ENCODE measurements at regions not wholly inside any gene's neighbourhood (a gene's known extent, or its start where the extent isn't known, plus 50 kb on each side); places are given as distances from the start of the nearest gene placed in this dataset.
"Not testable (repeated sequence)": the region's sequence is repeated elsewhere in the genome, so short reads cannot be mapped to it uniquely, and the experiment has no call there.

- no peak overlapping the region for H3K27ac Mint-ChIP-seq
- CTCF ChIA-PET = no interaction called here
- peaks cover 2% of the 10 kb centered on the region for H3K9me3 Mint-ChIP-seq
- no peak for DNase-seq
- no peaks in the 10 kb centered on the region for H3K36me3 Mint-ChIP-seq (ENCODE audit: low read depth)
- intact Hi-C loops (cut with micrococcal nuclease) = no loop called here
- H3K27me3 Mint-ChIP-seq (ENCODE audit: low read depth) = no peaks in the 10 kb centered on the region
- H3K4me3 Mint-ChIP-seq = no peak overlapping the region
- no peaks in the 10 kb centered on the region for H3K4me1 Mint-ChIP-seq (ENCODE audit: low read depth)
Observed at GRCh38 chr4:167787231-167787630, 305.1 kb upstream of the ANXA10 start.

GRCh38 chr4:167802463-167803212 is 289.7 kb upstream of the ANXA10 start:
- Mint-ChIP-seq H3K27ac (no peak overlapping the region), H3K9me3 (no peaks in the 10 kb centered on the region), H3K4me3 (no peak overlapping the region), H3K4me1 (ENCODE audit: low read depth) (no peaks in the 10 kb centered on the region), H3K27me3 (ENCODE audit: low read depth) (no peaks in the 10 kb centered on the region), H3K36me3 (ENCODE audit: low read depth) (no peaks in the 10 kb centered on the region)
- CTCF ChIA-PET = no interaction called here
- intact Hi-C loops (cut with micrococcal nuclease) = no loop called here
- DNase-seq = no peak

- Mint-ChIP-seq H3K4me1 (ENCODE audit: low read depth) (no peaks in the 10 kb centered on the region), H3K27ac (no peak overlapping the region), H3K9me3 (peaks cover 18% of the 10 kb centered on the region), H3K36me3 (ENCODE audit: low read depth) (no peaks in the 10 kb centered on the region), H3K4me3 (no peak overlapping the region), H3K27me3 (ENCODE audit: low read depth) (no peaks in the 10 kb centered on the region)
- no peak for DNase-seq
- CTCF ChIA-PET = no interaction called here
- intact Hi-C loops (cut with micrococcal nuclease) = no loop called here
Observed at GRCh38 chr4:167811958-167812357, 280.4 kb upstream of the ANXA10 start.

GRCh38 chr4:167826281-167826680 is 266.1 kb upstream of the ANXA10 start:
- Mint-ChIP-seq H3K4me1 (ENCODE audit: low read depth) (no peaks in the 10 kb centered on the region), H3K27ac (no peak overlapping the region), H3K36me3 (ENCODE audit: low read depth) (no peaks in the 10 kb centered on the region), H3K27me3 (ENCODE audit: low read depth) (no peaks in the 10 kb centered on the region), H3K9me3 (no peaks in the 10 kb centered on the region), H3K4me3 (no peak overlapping the region)
- DNase-seq = no peak
- intact Hi-C loops (cut with micrococcal nuclease) = no loop called here
- CTCF ChIA-PET = no interaction called here

- intact Hi-C loops (cut with micrococcal nuclease) = no loop called here
- DNase-seq = no peak
- no peaks in the 10 kb centered on the region for H3K27me3 Mint-ChIP-seq (ENCODE audit: low read depth)
- no peaks in the 10 kb centered on the region for H3K36me3 Mint-ChIP-seq (ENCODE audit: low read depth)
- H3K4me3 Mint-ChIP-seq = no peak overlapping the region
- no peaks in the 10 kb centered on the region for H3K4me1 Mint-ChIP-seq (ENCODE audit: low read depth)
- CTCF ChIA-PET = no interaction called here
- H3K9me3 Mint-ChIP-seq = no peaks in the 10 kb centered on the region
- no peak overlapping the region for H3K27ac Mint-ChIP-seq
Observed at GRCh38 chr4:167831855-167832254, 260.5 kb upstream of the ANXA10 start.

GRCh38 chr4:167838686-167839085 is 253.7 kb upstream of the ANXA10 start:
- H3K27me3 Mint-ChIP-seq (ENCODE audit: low read depth) = no peaks in the 10 kb centered on the region
- CTCF ChIA-PET = interaction anchor here (0.6 kb wide), 2 partner anchors 34 to 57 kb away, joined by 3 read pairs; no protein-coding TSS in a partner anchor
- intact Hi-C loops (cut with micrococcal nuclease) = no loop called here
- H3K36me3 Mint-ChIP-seq (ENCODE audit: low read depth) = no peaks in the 10 kb centered on the region
- no peak overlapping the region for H3K4me3 Mint-ChIP-seq
- no peaks in the 10 kb centered on the region for H3K9me3 Mint-ChIP-seq
- no peak overlapping the region for H3K27ac Mint-ChIP-seq
- H3K4me1 Mint-ChIP-seq (ENCODE audit: low read depth) = no peaks in the 10 kb centered on the region
- no peak for DNase-seq

GRCh38 chr4:167842487-167842886 is 249.8 kb upstream of the ANXA10 start:
- Mint-ChIP-seq H3K4me3 (no peak overlapping the region), H3K36me3 (ENCODE audit: low read depth) (no peaks in the 10 kb centered on the region), H3K27ac (no peak overlapping the region), H3K9me3 (no peaks in the 10 kb centered on the region), H3K4me1 (ENCODE audit: low read depth) (no peaks in the 10 kb centered on the region), H3K27me3 (ENCODE audit: low read depth) (no peaks in the 10 kb centered on the region)
- intact Hi-C loops (cut with micrococcal nuclease) = no loop called here
- DNase-seq = no peak
- CTCF ChIA-PET = no interaction called here

GRCh38 chr4:167854881-167855280 is 237.5 kb upstream of the ANXA10 start:
- H3K27me3 Mint-ChIP-seq (ENCODE audit: low read depth) = no peaks in the 10 kb centered on the region
- no peaks in the 10 kb centered on the region for H3K4me1 Mint-ChIP-seq (ENCODE audit: low read depth)
- H3K27ac Mint-ChIP-seq = no peak overlapping the region
- no peak for DNase-seq
- H3K36me3 Mint-ChIP-seq (ENCODE audit: low read depth) = no peaks in the 10 kb centered on the region
- no peak overlapping the region for H3K4me3 Mint-ChIP-seq
- H3K9me3 Mint-ChIP-seq = no peaks in the 10 kb centered on the region
- intact Hi-C loops (cut with micrococcal nuclease) = no loop called here
- CTCF ChIA-PET = no interaction called here

GRCh38 chr4:167858127-167858526 is 234.2 kb upstream of the ANXA10 start:
- H3K27me3 Mint-ChIP-seq (ENCODE audit: low read depth); H3K4me3 Mint-ChIP-seq; H3K9me3 Mint-ChIP-seq; H3K4me1 Mint-ChIP-seq (ENCODE audit: low read depth); CTCF ChIA-PET; H3K27ac Mint-ChIP-seq; DNase-seq; intact Hi-C loops (cut with micrococcal nuclease); H3K36me3 Mint-ChIP-seq (ENCODE audit: low read depth): not testable (repeated sequence)

- no peaks in the 10 kb centered on the region for H3K9me3 Mint-ChIP-seq
- no peak for DNase-seq
- no peak overlapping the region for H3K4me3 Mint-ChIP-seq
- intact Hi-C loops (cut with micrococcal nuclease) = no loop called here
- CTCF ChIA-PET = interaction anchor here (0.6 kb wide), 1 partner anchor 889 kb away, joined by 3 read pairs; no protein-coding TSS in a partner anchor
- H3K4me1 Mint-ChIP-seq (ENCODE audit: low read depth) = no peaks in the 10 kb centered on the region
- no peaks in the 10 kb centered on the region for H3K27me3 Mint-ChIP-seq (ENCODE audit: low read depth)
- H3K36me3 Mint-ChIP-seq (ENCODE audit: low read depth) = no peaks in the 10 kb centered on the region
- no peak overlapping the region for H3K27ac Mint-ChIP-seq
Observed at GRCh38 chr4:167867191-167867590, 225.1 kb upstream of the ANXA10 start.

GRCh38 chr4:167868163-167868562 is 224.2 kb upstream of the ANXA10 start:
- no peaks in the 10 kb centered on the region for H3K27me3 Mint-ChIP-seq (ENCODE audit: low read depth)
- intact Hi-C loops (cut with micrococcal nuclease) = no loop called here
- CTCF ChIA-PET = no interaction called here
- no peaks in the 10 kb centered on the region for H3K4me1 Mint-ChIP-seq (ENCODE audit: low read depth)
- H3K4me3 Mint-ChIP-seq = no peak overlapping the region
- H3K9me3 Mint-ChIP-seq = no peaks in the 10 kb centered on the region
- H3K27ac Mint-ChIP-seq = no peak overlapping the region
- DNase-seq = no peak
- H3K36me3 Mint-ChIP-seq (ENCODE audit: low read depth) = no peaks in the 10 kb centered on the region

- Mint-ChIP-seq H3K36me3 (ENCODE audit: low read depth) (no peaks in the 10 kb centered on the region), H3K9me3 (peaks cover 2% of the 10 kb centered on the region), H3K4me3 (no peak overlapping the region), H3K27ac (no peak overlapping the region), H3K4me1 (ENCODE audit: low read depth) (no peaks in the 10 kb centered on the region), H3K27me3 (ENCODE audit: low read depth) (no peaks in the 10 kb centered on the region)
- CTCF ChIA-PET = no interaction called here
- no peak for DNase-seq
- intact Hi-C loops (cut with micrococcal nuclease) = no loop called here
Observed at GRCh38 chr4:167873496-167873895, 218.8 kb upstream of the ANXA10 start.

- H3K27ac Mint-ChIP-seq; H3K9me3 Mint-ChIP-seq; DNase-seq; H3K36me3 Mint-ChIP-seq (ENCODE audit: low read depth); H3K4me3 Mint-ChIP-seq; H3K27me3 Mint-ChIP-seq (ENCODE audit: low read depth); CTCF ChIA-PET; intact Hi-C loops (cut with micrococcal nuclease); H3K4me1 Mint-ChIP-seq (ENCODE audit: low read depth): not testable (repeated sequence)
Observed at GRCh38 chr4:167876091-167876490, 216.2 kb upstream of the ANXA10 start.
